NOMO-1 (cell line): ENCODE measurements at regions not wholly inside any gene's neighbourhood (a gene's known extent, or its start where the extent isn't known, plus 50 kb on each side); places are given as distances from the start of the nearest gene placed in this dataset.
"Not testable (repeated sequence)": the region's sequence is repeated elsewhere in the genome, so short reads cannot be mapped to it uniquely, and the experiment has no call there.

Experiments used
- DNase-seq, 2 experiments: peaks; one replicate each; lab custom pipeline; 2025; ENCODE audit not compliant: unreplicated experiment in 2 of 2; lab: John Stamatoyannopoulos, UW

DNA sequence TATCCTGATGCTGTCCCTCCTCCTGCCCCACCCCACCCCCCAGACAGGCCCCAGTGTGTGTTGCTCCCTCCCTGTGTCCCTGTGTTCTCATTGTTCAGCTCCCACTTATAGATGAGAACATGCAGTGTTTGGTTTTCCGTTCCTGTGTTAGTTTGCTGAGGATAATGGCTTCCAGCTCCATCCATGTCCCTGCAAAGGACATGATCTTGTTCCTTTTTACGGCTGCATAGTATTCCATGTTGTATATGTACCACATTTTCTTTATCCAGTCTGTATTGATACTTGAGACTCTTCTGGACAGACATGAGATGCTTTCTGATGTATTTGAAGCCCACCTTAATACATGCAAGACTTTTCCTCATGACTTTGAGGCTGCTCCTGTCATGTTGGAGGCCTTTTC is 91.8 kb upstream of the USP9X start:
- not testable (repeated sequence) for DNase-seq

DNA sequence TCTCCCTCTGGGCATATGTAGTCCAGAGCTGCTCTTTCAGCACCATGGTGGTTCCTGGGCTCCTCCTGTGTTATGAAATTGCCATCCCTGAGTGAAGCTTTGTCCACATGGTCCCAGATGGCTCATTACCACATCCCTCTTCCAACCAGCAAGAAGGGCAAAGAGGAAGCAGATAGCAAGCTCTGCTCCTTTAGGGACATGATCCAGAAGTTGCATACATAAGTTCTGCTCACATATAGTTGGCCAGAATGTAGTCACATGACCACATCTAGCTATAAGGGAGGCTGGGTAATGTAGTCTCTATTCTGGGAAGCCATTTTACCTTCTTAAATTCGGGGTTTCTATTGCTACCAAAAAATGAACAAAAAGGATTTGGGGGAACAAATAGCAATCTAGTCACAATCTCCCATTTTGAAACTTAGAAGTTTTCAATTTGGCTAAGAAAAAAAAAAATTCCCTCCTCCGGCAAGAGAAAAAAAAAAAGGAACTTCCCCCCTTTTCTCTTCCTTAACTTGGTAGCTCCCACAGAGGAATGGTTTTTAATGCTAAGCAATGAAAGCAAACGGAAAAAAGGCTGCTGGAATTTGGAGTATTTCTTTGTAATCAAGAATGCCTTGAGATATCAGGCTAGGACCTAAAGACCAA is 88.2 kb upstream of the USP9X start:
- DNase-seq = peak; percentile 7 to 78

DNA sequence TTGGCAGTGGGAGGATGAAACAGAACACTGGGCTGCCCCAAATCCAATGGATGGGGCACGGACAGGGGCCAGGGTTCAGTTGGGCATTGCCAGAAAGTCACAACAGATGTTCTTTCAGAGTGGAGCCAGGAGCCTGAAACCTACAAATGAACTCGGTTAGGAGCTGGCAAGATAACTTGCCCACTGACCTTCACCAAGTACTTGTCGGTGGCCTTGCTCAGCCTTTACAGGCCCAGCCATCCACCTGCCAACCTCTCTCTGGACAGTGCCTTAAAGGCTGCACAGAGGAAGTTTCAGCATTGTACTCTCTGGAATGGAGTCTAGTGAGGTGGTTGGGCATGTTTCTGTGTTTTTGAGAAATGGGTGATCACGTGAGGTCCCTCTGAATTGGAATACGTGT is 87.1 kb upstream of the USP9X start:
- DNase-seq = no peak

DNA sequence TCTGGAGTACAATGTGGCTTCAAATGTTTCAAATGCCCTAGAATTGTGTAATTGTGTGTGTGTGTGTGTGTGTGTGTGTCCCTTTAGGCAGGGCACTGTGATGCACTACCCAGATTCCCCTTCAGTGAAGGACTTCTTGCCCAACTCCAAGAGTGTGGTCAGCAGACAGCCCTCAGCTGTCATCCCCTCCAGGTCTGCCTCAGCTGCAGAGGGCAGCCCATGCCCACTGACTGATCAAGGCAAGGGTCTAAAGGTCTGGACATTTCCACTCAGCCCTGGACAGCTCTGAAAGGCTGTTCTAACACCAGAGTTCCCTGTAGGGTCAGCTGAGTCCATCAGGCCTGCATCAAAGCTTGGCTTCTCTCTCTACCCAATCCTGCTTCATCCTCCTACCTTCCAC is 83.9 kb upstream of the USP9X start:
- DNase-seq = no peak

DNA sequence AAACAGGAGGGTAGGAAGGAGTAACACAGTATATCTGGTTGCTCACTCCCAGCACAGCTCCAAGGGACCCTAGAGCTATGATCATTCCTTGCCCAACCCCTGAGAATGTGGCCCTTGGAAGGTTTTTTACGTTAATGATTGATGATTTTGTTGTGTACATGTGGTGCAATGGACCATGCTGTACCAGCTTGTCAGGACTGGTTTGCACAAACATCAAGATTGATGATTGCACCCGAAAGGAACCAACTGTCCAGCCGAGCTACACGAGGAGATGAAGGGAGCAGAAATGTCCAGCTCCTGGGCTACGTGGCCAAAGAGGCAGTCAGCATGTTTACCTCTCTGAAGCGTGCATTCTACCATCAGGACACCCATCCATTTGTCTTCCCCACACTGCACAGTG is 83.2 kb upstream of the USP9X start:
- DNase-seq = no peak

DNA sequence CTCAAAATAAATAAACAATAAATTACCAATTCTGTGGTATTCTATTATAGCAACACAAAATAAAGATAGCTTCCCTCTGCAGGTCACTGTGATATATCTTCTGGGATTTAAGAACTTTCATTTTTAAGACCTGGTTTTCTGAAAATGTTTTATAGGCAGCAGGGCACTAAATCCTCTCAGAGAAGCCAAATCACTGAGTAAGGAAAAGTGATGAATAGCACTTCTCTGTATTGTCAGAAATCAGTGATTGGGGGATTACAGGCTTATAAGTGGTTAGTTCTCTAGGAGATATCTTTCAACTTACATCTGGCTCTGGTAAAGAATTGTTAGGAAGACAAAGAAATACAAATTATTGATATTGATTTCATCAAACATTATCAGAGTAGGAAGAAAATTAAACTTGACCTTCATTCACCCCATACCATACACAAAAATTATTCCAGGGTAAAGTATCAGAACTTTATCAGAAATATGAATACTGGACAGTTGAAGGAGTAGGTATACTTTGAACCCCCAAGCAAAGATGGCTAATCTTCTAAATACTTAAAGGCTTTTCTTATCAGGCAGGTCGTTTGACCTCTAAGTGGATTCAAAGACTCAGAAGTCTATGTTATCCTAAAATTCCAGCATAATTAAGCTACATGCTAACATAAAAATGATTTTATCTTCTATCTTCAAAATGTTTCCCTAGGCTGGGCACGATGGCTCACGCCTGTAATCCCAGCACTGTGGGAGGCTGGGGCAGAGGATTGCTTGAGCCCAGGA is 81.6 kb upstream of the USP9X start:
- no peak for DNase-seq

DNA sequence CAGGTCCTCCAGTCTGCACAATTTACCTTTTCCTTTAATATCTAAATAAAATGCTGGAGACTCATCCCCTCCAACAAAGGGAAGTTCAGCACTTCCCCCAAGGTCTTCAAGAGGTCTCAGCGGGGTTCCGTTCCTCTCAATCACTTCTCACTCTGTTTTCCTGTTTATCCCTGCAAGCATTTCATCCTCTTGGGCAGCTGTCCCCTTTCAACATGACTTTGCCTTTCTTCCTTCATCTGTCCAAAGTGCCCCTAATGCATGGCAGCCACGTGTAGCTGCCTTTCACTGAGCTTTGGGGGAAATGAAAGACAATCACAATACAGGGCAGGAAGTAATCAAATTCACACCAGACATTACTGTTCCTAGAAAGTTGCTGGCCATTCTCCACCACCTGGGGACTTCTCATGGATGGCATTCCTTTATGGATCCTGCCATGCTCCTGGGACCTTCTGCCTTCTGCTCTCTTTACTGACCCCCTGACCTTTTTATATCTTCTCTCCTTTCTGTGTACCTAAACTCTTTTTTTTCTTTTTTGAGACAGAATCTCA is 79.7 kb upstream of the USP9X start:
- DNase-seq = peak in 1 of 2 experiments; percentile 32

DNA sequence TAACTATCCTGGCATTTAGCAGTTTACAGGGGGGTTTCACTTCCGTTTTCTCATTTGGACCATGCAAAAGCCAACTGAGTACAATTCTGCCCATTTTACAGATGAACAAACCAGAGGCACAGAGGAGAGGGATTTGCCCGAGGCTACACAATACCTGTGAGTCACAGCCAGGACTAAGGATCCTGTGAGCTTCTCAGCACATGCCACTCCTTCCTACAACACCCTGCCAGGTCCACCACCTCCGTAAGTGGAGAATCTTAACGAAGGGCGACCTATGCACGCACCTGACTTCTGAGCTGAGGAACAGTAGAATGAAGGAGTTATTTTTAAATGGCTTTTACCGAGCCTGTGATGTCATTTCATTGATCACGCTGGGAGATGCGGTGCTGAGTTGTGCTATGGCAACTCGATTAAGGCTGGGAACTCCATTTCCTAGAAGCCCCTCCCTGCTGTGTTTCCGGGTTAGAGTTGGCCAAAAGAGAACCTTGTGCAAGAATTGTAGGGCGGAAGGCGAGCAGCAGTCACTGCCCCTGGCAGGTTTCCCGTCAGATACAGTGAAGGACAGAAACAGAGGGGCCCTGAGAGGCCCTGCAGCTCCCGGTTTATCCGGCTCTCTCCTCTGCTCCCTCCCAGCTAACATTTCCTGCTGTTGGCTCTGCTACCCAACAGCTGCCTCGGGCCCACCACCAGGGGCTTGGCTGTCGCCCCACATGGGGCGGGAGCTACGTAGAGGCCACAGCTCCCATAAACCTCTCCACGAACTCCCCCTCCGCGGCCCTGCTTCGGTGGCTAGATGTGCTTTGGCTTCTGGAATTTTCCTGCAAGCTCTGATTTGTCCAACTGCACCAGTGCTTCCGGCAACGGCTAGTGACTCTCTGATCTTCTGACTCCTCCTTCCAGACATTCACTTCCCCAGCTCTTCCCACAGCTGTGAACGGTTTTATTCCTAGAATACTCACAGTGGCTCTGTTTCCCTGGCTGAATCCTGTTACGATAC is 75.1 kb upstream of the USP9X start:
- DNase-seq = peak; percentile 71 to 79

DNA sequence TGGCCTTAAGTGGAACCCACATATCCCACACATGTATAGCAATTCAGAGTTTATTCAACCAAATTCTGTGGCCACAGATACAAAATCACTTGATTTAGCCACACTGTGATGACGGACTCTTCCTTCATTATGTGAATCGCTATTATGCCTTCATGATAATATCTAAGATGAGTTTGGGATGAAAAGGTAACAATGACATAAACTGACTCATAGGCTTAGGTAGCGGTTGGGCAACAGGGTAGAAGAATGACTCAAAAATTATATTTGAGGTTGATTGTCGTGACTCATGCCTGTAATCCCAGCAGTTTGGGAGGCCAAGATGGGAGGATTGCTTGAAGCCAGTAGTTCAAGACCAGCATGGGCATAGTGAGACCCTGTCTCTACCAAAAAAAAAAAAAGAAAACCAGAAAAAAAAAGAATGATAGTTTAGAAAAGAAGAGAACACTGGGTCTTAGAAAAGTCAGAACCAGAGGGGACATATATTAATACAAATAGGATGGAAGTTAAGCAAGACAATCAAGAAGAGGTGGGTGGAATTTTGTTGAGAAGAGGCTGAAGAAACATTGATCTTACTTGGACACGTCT is 70.4 kb upstream of the USP9X start:
- no peak for DNase-seq

DNA sequence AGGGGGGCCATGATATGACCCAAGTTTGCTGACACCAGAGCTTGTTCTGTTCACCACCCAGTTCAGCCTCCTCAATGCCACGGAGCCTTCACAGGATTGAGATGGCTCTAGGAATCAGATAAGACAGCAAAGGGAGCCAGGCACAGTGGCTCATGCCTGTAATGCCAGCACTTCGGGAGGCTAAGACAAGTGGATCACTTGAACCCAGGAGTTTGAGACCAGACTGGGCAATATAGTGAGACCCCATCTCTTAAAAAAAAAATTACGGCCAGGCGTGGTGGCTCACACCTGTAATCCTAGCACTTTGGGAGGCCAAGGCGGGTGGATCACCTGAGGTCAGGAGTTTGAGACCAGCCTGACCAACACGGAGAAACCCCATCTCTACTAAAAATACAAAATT is 67.5 kb upstream of the USP9X start:
- not testable (repeated sequence) for DNase-seq

DNA sequence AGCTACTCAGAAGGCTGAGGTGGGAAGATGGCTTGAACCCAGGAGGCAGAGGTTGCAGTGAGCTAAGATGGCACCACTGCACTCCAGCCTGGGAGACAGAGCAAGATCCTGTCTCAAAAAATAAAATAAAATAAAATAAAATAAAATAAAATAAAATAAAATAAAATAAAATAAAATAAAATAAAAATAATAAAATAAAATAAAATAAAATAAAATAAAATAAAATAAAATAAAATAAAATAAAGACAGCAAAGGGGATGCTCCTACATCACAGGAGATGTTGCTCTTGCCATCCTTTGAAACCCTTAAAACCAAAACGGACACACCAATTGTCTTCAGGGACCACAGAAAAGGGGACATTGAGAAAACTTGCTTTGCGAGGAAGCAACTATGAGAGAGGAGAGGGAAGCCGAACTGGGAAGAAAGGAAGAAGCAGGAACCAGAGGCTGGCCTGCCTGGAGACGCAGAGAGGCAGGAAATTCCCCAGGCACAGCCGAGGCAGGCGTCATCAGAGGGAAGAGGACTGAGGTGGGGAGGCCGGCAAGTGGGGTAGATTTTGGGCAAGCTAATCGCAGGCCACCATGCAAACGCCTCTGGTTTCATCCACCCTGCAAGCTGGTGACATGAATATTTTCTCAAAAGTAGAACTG is 66.7 kb upstream of the USP9X start:
- DNase-seq = not testable (repeated sequence)

DNA sequence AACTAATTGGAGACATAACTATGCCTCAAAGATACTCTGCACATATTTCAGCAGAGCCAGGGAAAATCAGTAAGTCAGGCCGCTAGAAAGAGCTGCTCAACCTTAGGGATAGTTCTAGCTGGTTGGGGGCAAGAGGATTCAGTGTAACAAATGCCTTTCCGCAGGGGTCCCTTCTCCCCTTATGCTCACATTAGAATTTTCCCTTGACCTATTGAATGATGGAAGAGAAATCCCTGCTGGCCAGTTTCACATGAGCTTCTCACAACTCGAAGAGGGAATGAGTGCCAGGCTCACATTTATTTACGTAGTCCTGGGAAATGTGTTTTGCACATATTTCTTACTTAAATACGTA is 66.2 kb upstream of the USP9X start:
- no peak for DNase-seq

DNA sequence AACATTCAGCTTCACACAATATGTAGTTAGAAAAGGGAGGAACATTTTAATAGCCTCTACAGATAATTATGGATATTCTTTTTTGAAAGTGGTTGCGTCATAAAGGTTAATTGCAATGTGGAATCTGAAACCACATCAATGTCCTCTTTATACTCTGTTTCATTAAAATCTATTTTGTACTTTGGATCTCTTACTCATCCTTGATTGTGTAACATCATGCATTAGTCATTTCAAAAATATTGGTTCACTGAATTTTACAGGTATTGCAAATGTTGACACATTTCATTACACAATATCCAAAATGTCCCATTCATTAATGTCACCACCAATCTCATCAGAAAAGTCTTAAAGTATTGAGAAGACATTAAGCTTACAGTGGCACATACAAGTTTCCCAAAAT is 62.7 kb upstream of the USP9X start:
- DNase-seq = peak; percentile 4 to 60

DNA sequence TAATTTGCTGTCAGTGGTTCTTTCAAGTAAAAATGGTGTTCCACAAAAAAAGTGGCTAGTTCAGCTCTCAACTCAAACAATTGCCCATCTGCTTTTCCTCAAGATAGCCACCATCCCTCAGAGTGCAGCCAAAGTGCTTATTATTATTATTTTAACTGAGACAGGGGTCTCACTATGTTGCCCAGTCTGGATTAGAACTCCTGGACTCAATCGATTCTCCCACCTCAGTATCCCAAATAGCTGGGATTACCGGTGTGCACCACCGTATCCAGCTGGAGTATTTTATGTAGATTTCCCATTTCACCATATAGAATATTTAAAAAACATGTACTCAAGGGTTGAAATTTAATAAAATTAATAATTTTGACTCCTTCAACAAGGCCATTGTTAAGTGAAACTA is 62.1 kb upstream of the USP9X start:
- no peak for DNase-seq

DNA sequence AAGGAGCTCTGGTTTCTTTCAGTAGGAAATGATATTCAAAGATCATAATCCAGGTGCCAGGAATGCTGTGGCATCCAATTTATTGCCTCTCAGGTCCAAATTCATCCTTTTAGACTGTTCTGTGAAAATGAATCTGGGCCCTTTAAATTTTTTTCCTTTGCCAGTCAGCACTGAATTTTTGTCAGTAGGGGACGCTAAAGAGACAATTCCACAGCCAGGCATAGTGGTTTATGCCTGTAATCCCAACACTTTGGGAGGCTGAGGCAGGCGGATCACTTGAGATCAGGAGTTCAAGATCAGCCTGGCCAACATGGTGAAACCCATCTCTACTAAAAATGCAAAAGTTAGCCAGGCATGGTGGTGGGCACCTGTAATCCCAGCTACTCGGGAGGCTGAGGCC is 60.9 kb upstream of the USP9X start:
- DNase-seq = not testable (repeated sequence)

DNA sequence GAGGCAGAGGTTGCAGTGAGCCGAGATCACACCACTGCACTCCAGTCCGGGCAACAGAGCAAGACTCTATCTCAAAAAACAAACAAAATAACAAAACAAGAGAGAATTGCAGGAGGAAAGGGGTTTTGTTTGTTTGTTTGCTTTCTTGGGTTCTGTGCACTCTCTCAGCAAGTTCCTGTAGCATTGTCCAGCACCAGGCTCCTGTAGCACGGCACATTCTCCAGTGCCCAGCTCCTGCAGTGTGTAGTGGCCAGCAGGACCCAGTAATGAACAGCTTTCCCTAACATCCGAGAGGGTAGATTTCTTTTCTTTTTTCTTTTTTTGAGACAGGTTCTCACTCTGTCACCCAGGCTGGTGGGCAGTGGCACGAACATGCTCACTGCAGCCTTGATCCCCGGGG is 60.5 kb upstream of the USP9X start:
- no peak for DNase-seq

DNA sequence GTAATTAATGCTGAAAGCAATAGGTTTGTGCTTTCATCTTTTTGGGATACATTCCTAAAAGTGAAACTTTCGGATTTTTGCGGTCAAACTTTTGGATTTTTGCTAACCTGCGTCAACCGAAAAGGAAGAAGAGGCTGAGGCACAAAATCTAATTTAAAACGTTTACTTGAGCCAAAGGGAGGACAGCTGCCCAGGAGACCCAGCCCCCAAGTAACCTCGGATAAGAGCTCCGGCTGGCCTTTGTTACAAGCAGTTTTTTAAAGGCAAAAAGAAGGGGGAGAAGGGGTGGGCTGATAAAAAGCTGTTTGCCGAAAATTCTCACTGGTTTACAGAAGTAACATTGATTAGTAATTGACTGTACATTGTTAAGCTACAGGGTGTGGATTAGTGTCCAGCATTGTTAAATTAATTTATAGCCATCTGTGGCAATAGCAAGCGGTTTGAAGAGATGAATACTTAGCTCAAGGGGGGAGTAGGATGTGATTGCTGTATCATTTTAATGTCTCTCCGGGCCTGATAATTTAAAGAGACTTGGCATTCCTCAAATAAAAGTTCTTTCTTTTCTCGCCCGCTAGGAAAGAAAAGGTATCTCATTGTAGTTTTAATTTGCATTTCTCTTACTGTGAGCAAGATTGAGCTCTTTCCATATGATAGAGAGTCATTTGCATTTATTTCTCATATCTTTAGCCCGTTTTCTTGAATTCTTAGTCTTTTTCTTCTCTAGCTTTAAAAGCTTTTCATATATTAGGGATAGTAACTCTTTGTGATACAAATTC is 59.1 kb upstream of the USP9X start:
- DNase-seq = no peak

DNA sequence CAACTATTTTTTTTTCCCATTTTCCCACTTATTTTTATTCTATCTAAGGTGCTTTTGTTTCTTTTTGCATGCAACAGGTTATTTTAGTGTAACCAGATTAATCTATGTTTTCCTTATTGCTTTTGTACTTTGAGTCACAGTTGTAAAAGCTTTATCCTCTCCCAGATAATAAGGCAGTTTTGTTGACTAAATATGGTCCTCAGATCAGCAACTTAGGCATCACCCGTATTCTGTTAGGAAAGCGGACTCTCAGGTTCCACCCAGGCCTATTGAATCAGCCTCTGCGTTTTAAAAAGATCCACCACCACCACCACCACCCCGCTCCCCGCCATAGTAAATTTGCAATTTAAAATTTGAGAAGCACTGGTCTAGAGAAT is 58.6 kb upstream of the USP9X start:
- no peak for DNase-seq

DNA sequence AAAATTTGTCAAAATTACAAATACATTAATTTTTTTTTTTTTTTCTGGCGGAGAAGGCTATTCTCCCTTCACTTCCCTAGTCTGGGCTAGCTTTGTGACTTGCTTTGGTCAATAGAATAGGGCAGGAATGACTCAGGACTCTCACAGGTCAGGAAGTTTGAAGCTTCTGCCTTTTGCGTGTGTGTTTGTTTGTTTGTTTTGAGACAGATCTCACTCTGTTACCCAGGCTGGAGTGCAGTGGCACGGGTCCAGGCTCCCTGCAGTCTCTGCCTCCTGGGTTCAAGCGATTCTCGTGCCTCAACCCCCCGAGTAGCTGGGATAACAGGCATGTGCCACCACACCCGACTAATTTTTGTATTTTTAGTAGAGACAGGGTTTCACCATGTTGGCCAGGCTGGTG is 55.9 kb upstream of the USP9X start:
- DNase-seq = no peak
